GM21423 (cell line): ENCODE measurements at regions not wholly inside any gene's neighbourhood (a gene's known extent, or its start where the extent isn't known, plus 50 kb on each side); places are given as distances from the start of the nearest gene placed in this dataset.
"Not testable (repeated sequence)": the region's sequence is repeated elsewhere in the genome, so short reads cannot be mapped to it uniquely, and the experiment has no call there.

Experiments
- ATAC-seq: cut with Tn5 transposase; IDR thresholded peaks from one replicate; pipeline ENCODE4 v1.9.1; 2021; ENCODE audit warnings: mild to moderate bottlenecking, moderate library complexity; ENCODE audit not compliant: unreplicated experiment

DNA sequence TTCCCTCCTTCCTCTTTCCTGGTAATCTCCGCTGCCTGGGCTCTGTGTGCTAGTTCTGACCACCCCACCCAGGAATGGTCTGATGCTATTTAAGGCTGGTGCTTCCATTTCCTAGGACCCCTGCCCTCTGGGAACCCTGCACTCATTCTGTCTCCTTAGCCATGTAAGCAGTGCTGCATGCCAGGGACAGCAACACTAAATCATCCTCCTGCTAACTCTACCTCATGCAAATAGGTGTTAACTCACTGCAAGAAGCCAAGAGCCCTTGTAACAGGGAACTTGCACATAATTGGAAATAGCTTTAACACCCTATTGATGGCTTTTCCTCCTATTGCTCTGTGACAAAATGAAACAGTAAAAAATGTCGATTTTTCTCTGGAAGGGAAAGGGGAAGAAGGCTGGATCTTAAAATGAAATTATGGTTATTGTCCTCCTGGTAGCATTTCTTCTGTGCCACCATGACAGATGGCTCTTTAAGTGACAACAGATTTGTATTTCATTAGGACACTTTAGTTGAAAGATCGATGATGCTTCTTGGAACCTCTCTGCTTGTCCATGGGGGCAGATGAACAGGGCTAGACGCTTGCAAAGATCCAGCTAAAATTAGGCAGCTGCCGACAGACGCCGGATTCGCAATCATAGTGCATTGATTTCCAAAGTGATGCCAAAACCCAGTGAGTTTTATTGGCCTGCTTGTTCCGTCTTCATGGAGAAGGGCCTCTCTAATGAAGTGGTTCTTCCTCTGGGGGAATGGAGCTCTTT lies 551.7 kb downstream of the MATN1 start:
- no peak for ATAC-seq

DNA sequence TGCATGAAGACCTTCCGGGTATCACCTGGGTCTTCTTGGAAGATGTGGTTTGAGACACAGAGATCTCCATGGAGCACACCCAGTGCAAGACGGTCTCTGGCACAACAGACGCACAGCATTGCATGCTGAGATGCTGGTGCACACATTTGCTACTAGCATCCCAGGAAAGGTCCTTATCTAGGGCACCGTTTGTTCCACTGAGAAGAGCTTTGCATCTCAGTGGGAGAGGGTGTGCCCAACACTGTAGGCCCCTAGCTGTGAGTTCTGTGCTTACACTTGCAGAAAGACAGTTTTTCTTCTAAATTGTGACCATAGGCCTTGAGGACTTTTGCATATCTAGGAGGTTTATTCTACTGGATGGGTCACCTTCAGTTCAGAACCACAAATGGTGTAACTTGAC lies 554.1 kb downstream of the MATN1 start:
- no peak for ATAC-seq

DNA sequence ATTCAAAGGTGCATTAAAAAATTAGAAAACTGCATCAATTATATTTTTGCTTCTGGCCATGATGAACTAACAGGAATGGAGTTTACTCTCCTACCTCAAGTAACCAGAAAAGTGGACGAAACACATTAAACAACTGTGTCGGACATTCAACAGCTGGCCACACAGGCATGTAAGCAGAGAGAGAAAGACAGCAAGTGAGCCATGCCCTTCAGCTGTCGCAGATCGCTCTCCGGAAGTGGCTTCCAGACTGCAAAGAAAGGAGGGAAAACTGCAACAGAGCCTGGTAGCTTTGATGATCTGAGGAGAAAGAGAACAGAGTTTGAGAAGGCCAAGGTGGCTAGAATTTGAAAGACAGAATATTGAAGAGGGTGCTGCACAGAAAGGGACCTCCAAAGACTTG lies 557.2 kb downstream of the MATN1 start:
- no peak for ATAC-seq

DNA sequence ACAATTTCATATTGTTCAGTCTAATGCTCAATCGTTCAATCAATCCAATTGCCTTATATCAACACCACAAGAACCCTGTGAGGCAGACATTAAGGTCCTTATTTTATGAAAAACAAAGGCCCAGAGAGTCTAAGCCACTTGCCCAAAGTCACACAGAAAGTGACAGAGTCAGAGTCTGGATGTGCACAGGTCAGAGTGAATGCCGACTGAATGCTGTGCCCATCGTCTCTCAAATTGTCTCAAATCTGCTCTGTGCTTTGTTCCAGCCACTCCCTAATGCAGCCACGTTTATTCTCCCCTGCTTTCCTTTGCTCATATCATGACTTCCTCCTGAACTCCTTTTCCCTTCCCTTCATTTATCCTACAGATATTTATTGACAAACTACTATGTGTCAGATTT lies 558.3 kb downstream of the MATN1 start:
- no peak for ATAC-seq

GRCh38 chr1:30164693-30165092 lies 558.7 kb downstream of the MATN1 start:
- no peak for ATAC-seq

GRCh38 chr1:30162565-30162964 lies 560.8 kb downstream of the MATN1 start:
- no peak for ATAC-seq

DNA sequence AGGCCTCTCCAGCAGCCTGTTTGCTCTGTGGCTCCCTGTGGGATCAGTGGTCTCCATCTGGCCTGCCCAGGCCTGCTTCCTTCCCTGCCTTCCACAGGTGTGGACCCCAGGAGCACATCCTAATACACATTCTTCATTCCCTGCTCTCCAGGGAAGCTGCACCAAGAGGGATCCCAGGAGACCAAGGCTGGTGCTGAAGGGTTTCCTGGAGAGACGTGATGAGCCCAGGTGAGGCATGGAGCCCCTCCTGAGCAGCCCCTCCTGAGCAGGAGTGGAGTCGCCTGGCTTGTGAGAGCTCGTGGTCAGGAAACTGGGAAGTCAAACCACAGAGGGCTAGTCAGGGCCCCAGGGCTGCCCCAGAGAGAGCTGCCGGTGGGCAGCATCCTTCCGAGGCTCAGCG lies 561.4 kb downstream of the MATN1 start:
- no peak for ATAC-seq

- no peak for ATAC-seq
These were observed 562.2 kb downstream of the MATN1 start for GRCh38 chr1:30160999-30161689.

DNA sequence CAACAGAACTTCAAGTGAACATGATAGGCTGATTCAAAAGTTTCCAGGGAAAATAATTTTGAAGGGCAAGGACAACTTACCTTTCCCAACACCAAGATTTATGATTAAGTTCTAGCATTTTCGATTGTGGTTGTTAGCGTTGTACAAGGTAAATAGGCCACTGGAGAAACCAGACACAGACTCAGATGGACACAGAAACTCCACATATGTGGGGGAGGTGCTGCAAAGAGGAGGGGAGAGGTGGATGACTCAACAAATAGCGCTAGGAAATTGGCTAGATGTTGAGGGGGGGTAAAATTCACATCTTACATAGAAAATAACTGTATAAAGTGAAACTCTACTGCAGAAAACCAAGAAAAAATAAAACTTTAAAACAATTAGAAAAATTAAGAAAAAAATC lies 564.4 kb downstream of the MATN1 start:
- no peak for ATAC-seq

DNA sequence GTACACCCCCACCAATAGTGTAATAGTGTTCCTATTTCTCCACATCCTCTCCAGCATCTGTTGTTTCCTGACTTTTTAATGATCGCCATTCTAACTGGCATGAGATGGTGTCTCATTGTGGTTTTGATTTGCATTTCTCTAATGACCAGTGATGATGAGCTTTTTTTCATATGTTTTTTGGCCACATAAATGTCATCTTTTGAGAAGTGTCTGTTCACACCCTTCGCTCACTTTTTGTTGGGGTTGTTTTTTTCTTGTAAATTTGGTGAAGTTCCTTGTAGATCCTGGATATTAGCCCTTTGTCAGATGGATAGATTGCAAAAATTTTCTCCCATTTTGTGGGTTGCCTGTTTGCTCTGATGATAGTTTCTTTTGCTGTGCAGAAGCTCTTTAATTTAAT lies 567.7 kb downstream of the MATN1 start:
- ATAC-seq: not testable (repeated sequence)

- ATAC-seq: not testable (repeated sequence)
These were observed 568.1 kb downstream of the MATN1 start for GRCh38 chr1:30155253-30155652.

GRCh38 chr1:30153743-30154449 lies 569.5 kb downstream of the MATN1 start:
- ATAC-seq: no peak

DNA sequence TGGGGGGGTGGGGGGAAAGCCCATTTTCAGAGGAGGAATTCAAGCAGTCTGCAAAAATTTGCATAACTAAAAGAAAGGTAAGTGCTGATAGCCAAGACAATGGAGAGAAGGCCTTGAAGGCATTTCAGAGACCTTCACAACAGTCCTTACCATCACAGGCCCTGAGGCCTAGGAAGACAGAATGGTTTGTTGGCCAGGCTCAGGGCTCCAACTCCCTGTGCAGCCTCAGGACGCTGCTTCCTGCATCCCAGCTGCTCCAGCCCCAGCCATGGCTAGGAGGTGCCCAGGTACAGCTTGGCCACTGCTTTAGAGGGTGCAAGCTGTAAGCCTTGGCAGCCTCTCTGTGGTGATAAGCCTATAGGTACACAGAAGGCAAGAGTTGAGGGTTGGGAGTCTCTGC lies 571.6 kb downstream of the MATN1 start:
- no peak for ATAC-seq

- ATAC-seq: no peak
These were observed 572.3 kb downstream of the MATN1 start for GRCh38 chr1:30151119-30151518.

DNA sequence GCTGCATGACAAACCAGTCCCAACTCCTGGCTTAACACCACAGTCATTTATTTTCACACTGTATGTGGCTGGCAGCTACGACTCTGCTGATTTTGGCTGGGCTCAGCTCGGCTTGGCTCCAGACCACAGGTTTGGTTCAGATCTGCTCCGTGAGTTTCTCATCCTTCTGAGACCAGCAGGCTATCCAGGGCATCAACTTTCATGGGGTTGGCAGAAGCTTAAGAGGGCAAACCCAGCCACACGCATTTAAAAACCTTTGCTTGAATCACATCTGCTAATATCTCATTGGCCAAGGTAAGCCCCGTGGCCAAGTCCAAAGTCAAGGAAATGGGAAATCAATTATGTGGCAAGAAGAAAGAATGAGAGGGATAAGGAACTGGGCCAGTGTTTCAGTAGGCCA lies 574.2 kb downstream of the MATN1 start:
- ATAC-seq: no peak

DNA sequence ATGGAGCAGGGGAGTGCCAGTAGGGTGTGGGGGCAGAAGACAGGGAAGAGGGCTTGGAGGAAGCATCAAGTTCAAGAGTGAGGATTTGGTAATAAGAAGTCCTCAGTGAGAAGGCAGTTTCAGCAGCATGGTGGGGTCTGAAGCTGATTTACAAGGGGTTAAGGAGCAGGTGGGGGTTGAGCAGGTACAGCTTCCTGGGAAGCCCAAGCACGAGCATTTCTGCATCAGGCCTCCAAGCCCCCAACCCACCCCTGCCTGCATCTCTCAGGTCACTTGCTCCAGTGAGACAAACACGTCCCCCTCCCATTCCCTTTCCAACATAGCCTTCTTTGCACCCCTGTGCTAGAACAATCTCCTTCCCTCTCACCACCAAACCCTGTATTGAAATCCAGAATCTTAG lies 574.7 kb downstream of the MATN1 start:
- ATAC-seq: no peak

DNA sequence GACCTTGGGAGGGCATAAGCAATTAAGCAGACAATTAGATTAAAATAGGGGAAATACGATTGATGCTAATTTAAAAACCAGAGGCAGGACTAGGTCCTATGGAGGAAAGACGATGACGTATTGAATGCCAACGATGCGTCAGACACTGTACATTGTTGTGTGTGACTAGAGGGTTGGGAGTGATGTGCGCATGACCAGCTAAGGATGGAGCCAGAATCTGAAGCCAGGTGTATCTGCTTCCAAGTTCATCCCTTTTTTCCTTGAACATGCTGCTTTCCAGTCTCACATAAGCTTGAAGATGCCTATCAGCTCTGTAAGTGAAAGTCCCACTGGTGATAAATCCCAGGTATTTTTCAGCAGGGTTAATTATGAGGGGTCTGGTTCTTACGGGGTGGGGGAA lies 576.2 kb downstream of the MATN1 start:
- ATAC-seq: no peak

- no peak for ATAC-seq
These were observed 576.9 kb downstream of the MATN1 start for GRCh38 chr1:30146448-30146847.

DNA sequence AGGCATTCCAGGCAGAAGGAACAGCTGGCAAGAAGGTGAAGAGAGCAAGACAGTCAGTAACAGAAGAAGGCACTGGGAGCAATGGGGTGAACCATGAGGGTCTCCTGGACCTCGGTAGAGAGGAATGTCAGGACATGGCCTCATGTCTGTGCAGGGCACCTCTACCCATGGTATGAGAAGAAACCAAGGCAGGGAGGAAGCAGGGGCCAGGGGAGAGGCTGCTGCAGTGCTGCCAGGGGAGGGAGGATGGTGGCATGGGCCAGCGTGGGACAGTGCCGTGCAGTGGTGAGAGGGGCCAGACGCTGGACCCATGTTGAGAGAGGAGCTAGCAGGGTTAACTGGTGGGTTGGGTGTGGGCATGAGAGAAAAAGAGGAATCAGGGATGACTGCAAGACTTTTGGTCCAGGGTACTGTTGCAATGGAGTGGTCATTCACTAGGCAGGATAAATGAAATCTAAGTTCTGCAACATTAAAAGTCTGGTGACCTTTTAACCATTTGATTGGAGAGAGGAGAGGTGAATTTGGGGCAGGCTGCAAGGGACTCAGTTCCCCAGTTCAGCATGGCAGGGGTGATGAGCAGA lies 577.6 kb downstream of the MATN1 start:
- no peak for ATAC-seq

GRCh38 chr1:30144831-30145230 lies 578.6 kb downstream of the MATN1 start:
- no peak for ATAC-seq

DNA sequence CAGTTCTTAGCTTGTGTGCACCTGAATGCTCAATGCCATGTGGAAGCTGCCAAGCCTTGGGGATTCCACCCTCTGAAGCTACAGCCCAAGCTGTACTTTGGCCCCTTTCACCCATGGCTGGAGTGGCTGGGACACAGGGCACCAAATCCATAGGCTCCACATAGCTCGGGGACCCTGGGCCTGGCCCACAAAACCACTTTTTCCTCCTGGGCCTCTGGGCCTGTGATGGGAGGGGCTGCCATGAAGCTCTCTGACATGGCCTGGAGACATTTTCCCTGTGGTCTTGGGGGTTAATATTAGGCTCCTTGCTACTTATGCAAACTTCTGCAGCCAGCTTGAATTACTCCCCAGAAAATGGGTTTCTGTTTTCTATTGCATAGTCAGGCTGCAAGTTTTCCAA lies 579.9 kb downstream of the MATN1 start:
- ATAC-seq: no peak

DNA sequence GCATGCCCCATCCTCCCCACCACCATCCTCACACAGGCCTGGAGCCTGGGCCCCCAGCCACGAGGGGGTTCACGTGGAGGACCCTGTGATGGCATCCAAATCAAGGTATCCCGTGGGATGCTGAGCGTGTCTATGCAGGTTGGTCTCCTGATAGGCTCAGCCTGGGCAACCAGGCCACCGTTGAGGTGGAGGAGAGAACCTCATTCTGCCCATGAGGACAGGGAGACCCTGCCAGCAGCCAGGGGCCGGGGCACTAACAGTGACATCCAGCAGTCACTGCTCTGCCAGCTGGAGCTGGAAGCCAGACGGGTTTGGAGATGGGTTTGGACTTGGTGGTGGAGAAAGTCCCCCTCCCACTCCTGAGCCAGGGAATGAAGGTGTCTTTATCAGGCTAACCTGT lies 582.8 kb downstream of the MATN1 start:
- ATAC-seq: no peak
